COLO668 (cell line): ENCODE measurements at regions not wholly inside any gene's neighbourhood (a gene's known extent, or its start where the extent isn't known, plus 50 kb on each side); places are given as distances from the start of the nearest gene placed in this dataset.
A peak's percentile ranks its signal among the peaks of the same experiment; 100 is the strongest.

Experiments used
- DNase-seq: peaks from one replicate; lab custom pipeline; 2025; ENCODE audit not compliant: unreplicated experiment; lab: John Stamatoyannopoulos, UW

DNA sequence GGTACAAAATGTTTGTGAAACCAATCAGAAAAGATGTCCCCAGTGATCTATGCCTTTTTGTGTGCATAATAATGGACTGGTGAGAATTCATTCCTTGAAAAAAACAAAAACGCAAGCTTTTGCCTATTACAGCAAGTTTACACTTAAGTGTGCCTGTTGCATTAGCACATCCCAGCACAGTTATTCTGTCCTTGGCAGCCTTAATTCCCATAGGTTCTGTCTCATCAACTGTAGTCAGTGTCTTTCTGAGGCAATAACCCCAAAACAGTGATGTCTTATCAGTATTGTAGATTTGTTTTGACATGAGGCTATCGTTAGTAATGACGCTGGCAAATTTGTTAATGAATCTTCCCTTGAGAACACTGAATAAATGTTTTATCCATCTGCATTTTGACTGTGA lies 109.9 kb upstream of the KCTD3 start:
- no peak for DNase-seq

DNA sequence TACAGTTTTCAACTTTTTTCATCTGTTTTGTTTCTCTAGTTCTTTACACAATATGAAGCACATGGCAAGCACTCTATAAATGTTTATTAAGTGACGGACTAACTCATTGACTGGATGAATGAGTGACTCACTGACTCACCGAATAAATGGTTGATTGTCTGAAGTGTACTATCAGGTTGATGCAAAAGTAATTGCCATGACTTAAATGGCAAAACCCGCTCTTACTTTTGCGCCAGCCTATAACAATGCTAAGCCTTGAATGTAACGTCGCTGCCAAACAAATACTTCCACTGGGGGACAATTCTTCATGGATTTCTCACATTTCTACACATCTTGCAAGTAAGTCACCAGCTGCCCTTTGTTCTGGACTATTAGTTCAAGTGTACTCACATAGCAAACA lies 109.0 kb upstream of the KCTD3 start:
- no peak for DNase-seq

DNA sequence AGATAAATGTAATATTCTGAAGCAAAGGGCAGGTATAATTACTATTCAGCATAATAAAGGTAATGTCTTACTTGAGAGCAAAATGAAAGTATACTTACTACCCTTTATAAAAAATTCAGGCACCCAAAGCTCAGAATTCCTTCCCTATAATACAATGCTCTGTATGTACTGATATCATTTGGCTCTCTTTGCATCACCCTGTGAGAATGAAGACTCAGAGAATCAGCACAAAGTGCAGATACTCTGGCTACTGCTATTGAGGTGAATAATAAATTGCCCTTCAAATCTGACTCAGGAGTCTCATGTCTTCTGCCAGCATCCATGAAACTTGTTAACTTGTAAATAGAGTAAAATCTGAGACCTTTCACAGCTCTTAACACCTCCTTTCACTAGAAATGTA lies 108.5 kb upstream of the KCTD3 start:
- DNase-seq, result no peak

DNA sequence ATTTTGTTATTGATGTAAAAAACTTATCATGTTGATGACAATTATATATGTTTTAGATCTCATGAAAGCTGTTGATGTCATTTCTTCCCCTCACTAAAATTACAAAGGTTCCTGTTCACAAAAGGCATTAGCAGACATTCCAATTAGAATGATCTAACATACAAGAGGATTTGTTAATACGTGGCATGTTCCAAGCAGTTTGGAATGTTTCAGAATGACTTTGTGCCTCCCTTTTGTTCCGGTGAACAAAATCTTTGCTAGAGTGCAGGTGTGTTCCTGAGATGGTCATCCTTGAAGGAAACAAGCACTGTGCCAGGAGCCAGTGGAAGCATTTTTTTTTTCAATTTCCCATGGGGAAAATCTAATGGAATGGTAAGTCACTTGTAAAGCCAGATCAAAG lies 108.0 kb upstream of the KCTD3 start:
- no peak for DNase-seq

DNA sequence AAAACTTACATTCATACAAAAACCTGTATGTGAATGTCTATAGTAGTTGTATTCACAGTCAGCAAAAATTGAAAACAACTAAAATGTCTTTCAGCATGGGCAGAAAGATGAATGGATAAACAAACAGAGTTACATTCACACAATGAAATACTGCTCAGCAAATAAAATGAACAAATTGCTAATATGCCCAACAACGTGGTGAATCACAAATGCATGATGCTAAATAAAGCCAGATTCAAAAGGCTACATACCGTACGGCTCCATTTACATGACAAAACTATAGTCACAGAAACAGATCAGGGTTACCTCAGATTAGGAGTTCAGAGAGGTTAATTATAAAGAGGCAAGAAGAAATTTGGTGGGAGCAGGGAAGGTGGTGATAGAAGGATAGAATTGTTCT lies 100.7 kb upstream of the KCTD3 start:
- DNase-seq, result no peak

DNA sequence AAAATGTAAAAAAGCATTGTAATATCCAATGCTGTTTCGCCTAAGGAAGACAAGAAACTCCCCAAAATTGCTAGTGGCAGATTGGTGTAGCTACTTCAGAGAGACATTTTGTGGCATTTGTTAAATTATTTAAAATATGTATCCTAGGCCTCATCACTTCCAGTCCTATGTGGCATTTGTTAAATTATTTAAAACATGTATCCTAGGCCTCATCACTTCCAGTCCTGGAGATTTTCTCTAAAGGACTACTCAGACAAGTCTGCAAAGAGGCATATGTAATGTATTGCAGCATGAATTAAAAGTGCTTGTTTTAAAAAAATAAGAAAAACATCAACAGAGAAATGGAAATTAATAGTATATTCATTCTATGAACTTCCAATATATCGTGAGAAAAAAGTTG lies 95.6 kb upstream of the KCTD3 start:
- DNase-seq, result no peak

DNA sequence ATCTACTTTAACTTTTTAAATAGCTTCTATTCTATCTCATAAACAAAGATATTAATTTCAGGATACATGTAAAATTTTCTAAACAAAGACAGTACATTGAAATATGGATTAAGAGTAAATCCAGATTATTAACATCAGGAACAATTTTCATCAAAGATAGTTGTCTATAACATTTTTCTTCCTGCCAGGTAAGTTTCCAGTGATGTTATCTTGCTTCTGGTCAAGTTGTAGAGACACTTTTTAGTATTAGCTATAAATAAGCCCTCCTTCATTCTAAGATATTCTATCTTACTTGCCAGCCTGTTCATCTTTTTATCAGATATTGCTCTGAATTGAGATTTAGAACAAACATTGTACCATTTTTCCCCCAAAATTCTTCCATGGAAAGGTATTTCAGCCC lies 94.4 kb upstream of the KCTD3 start:
- DNase-seq, result no peak

DNA sequence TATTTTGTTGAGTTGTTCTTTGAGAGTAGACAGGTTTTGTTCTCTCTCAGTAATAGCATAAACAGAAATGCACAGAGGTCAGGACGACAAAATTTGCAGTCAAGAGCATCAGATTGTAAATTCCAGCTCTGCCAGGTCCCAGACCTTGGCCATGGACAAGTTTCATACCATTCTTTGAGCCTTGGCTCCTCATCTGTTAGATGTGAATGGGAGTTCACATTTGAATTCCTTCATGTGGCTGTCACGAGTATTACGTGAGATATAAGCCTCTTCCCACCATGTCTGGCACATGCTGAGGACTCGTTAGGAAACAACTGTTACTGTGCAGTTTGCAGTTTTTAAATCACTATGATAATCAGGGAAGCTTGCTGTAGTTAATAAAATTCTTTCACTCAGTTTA lies 93.2 kb upstream of the KCTD3 start:
- DNase-seq, result no peak

DNA sequence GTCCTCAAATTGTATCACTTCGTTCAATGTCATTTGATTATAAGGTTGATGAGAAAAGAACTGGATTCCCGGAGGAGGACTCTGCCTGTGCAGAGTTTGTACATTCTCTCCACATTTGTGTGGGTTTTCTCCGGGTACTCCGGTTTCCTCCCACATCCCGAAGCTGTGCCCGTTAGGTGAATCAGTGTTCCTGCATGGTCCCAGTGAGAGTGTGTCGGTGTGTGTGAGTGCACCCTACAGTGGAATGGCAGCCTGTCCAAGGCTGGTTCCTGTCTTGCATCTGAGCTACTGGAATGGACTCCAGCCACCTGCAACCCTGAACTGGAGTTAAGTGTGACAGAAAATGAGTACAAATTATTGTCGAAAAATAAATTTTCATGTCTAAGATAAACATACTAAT lies 92.2 kb upstream of the KCTD3 start:
- DNase-seq, result no peak

DNA sequence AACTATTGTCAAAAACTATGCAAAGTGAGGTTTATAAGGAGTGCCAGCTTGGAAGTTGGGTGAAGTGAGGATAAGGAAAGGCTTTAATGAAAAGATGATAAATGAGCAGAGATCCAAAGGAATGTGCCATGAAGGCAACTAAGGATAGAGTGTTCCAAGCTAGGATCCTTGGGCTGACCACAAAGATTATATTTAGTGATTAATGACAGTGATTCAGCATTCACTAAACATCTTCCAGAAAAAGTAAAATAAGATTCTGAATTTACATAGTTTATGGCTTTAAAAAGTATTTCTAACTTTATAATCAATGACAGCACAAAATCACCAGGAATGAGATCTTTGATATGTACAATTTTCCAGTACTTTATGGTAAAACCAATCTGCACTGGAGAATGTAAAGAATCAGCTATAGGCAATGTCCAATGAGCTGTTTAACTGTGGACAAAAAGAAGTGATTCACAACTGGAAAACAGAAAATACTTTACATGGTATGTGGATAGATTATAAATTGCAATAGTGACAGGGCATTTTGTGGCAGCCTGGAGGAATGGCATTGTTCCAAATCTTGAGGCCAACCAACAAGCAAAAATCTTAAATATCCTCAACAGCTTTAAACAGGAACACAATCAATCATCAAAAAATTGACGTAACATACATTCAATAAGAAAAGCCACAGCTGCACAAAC lies 91.2 kb upstream of the KCTD3 start:
- DNase-seq, result no peak

DNA sequence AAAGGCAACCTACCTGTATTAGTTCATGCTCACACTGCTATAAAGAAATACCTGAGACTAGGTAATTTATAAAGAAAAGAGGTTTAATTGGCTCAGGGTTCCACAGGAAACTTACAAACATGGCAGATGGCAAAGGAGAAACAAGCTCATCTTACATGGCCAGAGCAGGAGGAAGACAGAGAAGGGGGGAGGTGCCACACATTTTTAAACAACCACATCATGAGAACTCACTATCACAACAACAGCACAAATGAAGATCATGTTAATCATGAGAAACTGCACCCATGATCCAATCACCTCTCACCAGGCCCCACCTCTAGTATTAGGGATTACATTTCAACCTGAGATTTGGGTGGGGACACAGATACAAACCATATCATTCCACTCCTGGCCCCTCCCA lies 90.6 kb upstream of the KCTD3 start:
- no peak for DNase-seq

DNA sequence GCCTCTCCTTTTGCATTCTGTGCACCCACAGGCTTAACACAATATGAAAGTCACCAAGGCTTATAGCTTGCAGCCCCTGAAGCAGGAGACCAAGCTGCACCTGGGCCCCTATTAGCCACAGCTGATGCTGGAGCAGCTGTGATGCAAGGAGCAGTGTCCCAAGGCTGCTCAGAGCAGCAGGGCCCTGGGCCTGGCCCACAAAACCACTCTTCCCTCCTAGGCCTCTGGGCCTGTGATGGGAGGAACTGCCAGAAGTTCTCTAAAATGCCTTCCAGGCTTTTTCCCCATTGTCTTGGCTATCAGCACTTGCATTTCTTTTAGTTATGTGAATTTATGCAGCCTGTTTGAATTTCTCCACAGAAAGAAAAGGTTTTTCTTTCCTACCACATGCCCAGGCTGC lies 89.5 kb upstream of the KCTD3 start:
- no peak for DNase-seq

DNA sequence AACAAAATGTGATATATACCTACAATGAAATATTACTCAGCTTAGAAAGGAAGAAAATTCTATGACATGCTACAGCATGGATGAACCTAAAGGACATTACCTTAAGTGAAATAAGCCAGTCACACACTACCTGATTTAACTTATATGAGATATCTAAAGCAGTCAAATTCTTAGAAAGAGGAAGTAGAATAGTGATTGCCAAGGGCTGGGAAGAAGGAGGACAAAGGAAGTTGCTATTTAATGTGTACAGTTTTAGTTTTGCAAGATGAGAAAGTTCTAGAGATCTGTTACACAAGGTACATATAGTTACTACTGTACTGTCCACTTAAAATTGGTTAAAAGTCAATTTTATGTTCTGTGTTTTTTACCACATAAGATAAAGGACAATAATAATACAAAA lies 87.5 kb upstream of the KCTD3 start:
- no peak for DNase-seq

DNA sequence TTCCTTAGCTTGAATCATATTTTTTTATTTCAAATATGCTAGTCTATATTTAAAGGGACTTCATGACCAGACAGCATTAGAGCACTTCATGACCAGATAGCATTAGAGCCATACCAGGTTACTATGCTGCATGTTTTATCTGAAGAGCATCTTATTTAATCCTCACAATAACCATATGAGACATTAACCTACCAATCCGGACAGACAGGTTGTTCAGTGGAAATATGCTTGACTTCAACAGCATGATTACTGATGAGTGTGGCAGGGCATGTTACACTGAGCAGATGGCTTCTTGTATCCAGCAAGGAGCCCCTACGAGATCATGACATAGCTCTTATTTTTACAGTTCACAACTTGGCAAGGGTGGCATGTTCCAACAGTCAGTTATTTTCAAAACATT lies 85.0 kb upstream of the KCTD3 start:
- DNase-seq, result no peak

DNA sequence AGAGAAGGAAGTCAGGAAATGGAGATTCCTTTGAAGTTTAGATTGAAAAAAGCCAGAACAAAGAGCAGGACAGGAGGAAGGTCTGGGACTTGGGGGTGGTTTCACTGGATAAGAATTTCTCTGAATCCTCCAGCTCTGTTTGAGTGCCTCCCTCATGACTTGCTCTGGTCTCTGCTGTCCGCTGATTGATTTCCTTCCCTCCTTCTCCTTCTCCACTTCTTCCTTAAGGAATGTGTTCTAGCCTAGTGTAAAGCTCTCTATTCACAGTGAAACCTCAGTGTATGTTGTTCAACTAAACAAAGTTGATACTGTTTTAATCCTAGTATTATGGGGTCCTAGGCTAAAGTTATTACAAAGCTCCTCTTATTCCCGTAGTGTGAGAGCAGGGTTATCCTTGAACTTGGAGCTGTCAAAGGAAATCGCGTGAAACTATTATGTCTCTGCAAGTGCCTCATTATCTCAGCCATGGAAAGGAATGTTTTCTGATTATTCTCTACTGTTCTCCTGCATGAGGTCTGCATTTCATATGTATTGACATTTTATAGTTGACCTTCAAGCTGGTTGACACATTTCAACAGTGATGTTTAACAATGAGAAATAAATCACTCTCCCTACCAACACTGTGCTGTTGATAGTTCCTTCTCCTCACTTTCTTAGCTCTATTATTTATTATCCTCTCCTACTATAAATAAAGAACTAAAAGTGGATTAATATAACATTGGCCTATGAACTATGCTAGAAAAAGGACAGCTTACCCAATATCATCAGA lies 82.7 kb upstream of the KCTD3 start:
- no peak for DNase-seq

DNA sequence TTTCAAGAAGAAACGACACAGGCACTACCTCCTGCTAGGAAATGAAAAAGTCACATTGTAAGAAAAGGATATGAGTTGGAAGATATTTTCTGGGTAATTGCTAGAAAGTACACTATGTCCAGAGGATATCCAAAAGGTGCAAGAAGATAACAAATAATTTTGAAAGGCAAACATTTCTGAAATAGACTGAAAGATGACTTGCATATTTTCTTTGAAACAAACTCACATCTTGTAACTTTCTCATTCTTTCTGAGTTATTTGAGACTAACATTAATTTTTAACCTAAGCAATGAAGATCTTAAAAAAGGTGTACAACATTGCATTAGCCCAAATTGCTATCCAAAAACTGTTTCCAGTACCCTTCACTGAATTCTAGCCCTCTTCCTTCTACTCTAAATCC lies 79.6 kb upstream of the KCTD3 start:
- DNase-seq, result no peak

DNA sequence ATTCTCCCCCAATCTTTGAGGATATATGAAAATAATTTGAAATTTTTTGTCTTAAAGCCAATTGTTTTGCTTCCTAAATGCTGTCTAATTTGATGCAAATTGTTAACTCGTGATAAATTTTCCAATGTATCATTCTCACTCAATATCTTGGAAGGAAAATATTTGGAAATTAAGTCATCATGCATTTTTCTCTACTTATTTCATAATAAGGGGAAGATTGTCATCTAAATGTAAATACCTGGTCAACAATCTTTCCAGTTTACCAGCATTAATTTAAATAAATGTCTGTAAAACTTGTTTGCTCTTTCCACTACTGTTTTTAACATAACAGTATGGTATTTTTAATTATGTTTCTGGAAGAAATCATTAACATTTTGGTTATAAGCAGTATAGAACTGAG lies 78.3 kb upstream of the KCTD3 start:
- no peak for DNase-seq

DNA sequence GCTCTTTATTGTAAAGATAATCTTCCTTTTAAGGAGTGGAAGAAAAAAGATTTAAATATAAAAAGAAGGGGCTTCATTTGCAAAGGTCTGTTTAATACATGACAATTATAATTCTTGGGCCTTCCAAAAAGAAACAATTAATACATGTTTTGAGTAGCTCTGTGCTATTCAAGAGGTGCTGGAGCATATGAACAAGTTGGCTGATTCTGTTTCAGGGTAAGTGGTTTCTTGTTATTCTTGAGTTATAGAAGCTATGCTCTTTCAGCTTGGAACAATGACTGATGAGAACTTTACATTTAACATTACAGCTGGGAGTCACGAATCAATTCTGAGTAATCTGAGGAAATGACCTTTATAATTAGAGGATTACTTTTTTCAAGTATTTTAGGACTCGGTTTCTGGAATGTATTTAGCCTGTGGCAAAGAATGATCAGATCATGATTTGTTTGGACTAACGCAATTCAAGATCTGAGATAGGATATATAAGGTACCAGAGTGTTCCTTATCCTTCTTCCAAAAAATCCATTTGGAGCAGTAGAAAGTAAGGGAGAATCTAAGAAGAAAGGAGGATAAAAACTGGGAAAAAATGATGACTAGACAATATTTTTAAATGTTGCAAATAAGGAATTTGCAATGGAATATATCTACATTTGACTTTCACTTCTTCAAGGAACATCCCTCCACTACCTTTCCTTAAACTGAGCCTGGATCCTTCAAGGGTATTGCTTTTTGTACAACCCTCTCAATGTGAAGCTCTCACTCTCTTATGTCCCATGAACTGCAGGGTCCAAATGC lies 77.1 kb upstream of the KCTD3 start:
- no peak for DNase-seq

DNA sequence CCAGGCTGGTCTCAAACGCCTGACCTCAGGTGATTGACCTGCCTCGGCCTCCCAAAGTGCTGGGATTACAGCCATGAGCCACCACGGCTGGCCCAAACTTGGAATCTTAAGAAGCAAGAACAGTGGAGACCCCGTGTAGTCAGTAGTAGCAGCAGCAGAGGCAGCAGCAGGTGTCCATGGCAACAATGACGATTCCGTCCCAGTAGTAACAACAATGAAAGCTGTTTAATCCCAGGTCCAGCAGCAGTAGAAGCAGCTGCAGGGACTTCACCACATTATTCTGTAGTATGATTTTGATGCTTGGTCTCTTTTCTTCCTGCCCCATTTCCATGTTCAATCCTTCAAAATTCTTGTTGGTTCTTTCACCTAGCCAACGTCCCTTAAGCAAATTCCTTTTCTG lies 69.6 kb upstream of the KCTD3 start:
- DNase-seq, result peak; percentile 16

DNA sequence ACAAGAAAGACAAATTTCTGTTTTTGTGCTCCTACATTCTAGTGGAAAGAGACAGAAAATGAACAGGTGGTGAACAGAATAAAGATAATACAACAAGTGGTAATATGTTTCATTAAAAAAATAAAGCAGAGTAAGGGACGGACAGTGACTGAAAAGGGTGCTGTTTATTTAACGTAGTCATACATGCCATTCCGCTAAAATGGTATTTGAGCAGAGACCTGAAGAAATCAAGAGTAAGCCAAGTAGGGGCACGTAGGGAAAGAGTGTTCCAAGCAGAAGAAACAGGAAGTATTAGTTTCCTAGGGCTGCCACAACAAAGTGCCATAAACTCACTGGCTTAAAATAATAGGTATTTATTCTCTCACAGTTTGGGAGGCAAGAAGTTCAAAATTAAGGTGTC lies 65.6 kb upstream of the KCTD3 start:
- no peak for DNase-seq

DNA sequence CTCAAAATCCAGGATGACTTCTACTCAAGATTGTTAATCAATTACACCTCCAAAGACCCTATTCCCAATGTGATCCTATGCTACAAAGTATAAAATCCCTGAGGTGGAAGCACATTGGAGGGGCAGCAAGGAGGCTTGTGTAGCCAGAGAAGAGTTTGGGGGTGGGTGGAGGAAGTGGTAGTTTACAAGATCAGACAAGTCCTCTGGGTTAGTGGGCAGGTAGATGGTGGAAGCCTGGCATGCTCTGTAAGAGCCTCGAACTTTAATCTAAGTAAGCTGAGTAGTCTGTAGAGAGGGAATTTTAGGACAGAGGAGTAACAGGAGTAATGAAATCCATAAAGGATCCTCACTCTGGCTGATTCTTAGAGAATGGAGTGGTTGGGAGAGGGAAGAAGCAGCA lies 65.0 kb upstream of the KCTD3 start:
- no peak for DNase-seq

DNA sequence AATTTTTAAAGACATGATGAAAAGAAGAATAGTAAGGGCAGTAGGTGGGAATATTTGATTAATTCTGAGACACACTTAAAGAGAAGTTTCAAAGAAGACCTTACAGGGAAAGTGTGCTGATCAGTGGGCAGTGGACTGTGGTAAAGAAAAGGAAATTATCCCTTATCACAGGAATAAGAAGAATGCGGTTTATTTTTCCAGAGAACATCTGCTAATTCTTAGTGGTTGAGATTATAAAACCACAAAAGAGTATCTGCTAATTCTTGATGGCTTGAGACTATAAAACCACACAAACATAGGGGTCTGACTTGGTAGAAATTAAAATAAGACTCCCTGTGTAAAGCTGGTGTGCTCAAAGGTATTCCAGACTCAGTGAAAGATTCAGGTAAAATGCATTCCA lies 60.0 kb upstream of the KCTD3 start:
- no peak for DNase-seq
